OCI-LY7 (cell line): ENCODE measurements at regions not wholly inside any gene's neighbourhood (a gene's known extent, or its start where the extent isn't known, plus 50 kb on each side); places are given as distances from the start of the nearest gene placed in this dataset.

Source experiments
- BruUV-seq: library from RNA; stranded (reverse); fragments of 400-500 nt; replicated peaks from 2 replicates; lab custom pipeline; 2021; lab: Mats Ljungman, UMichigan
- CTCF ChIA-PET: fragments of 300-600 bp; sonication (Branson Sonifier 250); formaldehyde crosslinking; loops from one replicate; lab custom pipeline; 2022; ENCODE audit warnings: antibody characterized with exemption; ENCODE audit not compliant: unreplicated experiment; lab: Charles Lee
- POLR2A ChIA-PET: fragments of 300-600 bp; sonication (Branson Sonifier 250); formaldehyde crosslinking; loops from one replicate; lab custom pipeline; 2022; ENCODE audit warnings: antibody characterized with exemption; lab: Charles Lee
- DNase-seq: peaks from one replicate; pipeline ENCODE4 v3.0.0-alpha.2; 2015; ENCODE audit warnings: low spot score
- H2AFZ ChIP-seq: fragments of 200-600 bp; sonication (generic), shearing (Covaris generic); 2 replicates; pipeline ENCODE4 v1.6.1; 2014; ENCODE audit warnings: mild to moderate bottlenecking, antibody characterized with exemption, low read length, moderate library complexity
- H3K27ac ChIP-seq: fragments of 200-600 bp; sonication (generic); 2 replicates; pipeline ENCODE4 v1.5.1; 2014; ENCODE audit warnings: mixed run types, low read depth, mild to moderate bottlenecking, moderate library complexity, low read length, inconsistent platforms; ENCODE audit not compliant: poor library complexity, severe bottlenecking
- H3K36me3 ChIP-seq: fragments of 200-600 bp; sonication (generic); 2 replicates; pipeline ENCODE4 v1.6.1; 2014; ENCODE audit warnings: mild to moderate bottlenecking, antibody characterized with exemption, low read length, moderate library complexity, mixed read lengths; ENCODE audit not compliant: insufficient read depth
- H3K4me1 ChIP-seq: fragments of 200-600 bp; sonication (generic); 2 replicates; pipeline ENCODE4 v1.5.1; 2014; ENCODE audit warnings: mild to moderate bottlenecking, low read length; ENCODE audit not compliant: insufficient read depth, poor library complexity, severe bottlenecking
- H3K4me2 ChIP-seq: fragments of 200-600 bp; sonication (generic); 2 replicates; pipeline ENCODE4 v1.6.1; 2014; ENCODE audit warnings: mild to moderate bottlenecking, low read length
- H3K4me3 ChIP-seq: fragments of 200-600 bp; sonication (generic); 2 replicates; pipeline ENCODE4 v1.5.1; 2014; ENCODE audit warnings: mild to moderate bottlenecking, low read depth, low read length; ENCODE audit not compliant: poor library complexity, severe bottlenecking
- H3K79me2 ChIP-seq: fragments of 200-600 bp; sonication (generic); 2 replicates; pipeline ENCODE4 v1.6.1; 2016; ENCODE audit warnings: low read depth, mild to moderate bottlenecking, low read length, moderate library complexity, mixed read lengths; ENCODE audit not compliant: insufficient read depth
- H3K9me2 ChIP-seq: fragments of 200-600 bp; sonication (generic); 2 replicates; pipeline ENCODE4 v1.6.1; 2016; ENCODE audit warnings: mild to moderate bottlenecking, low read length, mixed read lengths; ENCODE audit not compliant: insufficient read depth
- H3K9me3 ChIP-seq: fragments of 200-600 bp; sonication (generic); 2 replicates; pipeline ENCODE4 v1.6.1; 2014; ENCODE audit warnings: mild to moderate bottlenecking, mixed run types, low read length, mixed read lengths
- H4K20me1 ChIP-seq: fragments of 200-600 bp; sonication (generic); 2 replicates; pipeline ENCODE4 v1.6.1; 2014; ENCODE audit warnings: mild to moderate bottlenecking, antibody characterized with exemption, low read length, moderate library complexity, mixed read lengths; ENCODE audit not compliant: insufficient read depth
- CTCF ChIP-seq: fragments of 200-600 bp; sonication (generic); conservative IDR thresholded peaks from 2 replicates; pipeline ENCODE4 v1.5.1; 2014; ENCODE audit warnings: mild to moderate bottlenecking, antibody characterized with exemption, low read length, moderate library complexity, mixed read lengths
- EZH2phosphoT487 ChIP-seq: fragments of 200-600 bp; sonication (generic); IDR thresholded peaks from 2 replicates; pipeline ENCODE4 v1.6.1; 2018; ENCODE audit warnings: low read depth, borderline replicate concordance, mild to moderate bottlenecking, mixed run types, antibody characterized with exemption, low read length, moderate library complexity, mixed read lengths
- intact Hi-C: fragments of 100-400 bp; cut with micrococcal nuclease; formaldehyde crosslinking; loops from one replicate; pipeline ENCODE4 v1.10.0; 2022; ENCODE audit not compliant: unreplicated experiment

- Histone ChIP-seq H3K4me2 (no peak overlapping the region), H4K20me1 (no peaks in the 10 kb centered on the region), H3K9me3 (no peaks in the 10 kb centered on the region), H3K27ac (no peak overlapping the region), H3K4me3 (no peak overlapping the region), H3K4me1 (no peaks in the 10 kb centered on the region), H3K36me3 (no peaks in the 10 kb centered on the region), H3K9me2 (no peaks in the 10 kb centered on the region), H2AFZ (no peak overlapping the region), H3K79me2 (no peaks in the 10 kb centered on the region)
- no peak for TF ChIP-seq EZH2phosphoT487
- TF ChIP-seq CTCF, result no peak
- intact Hi-C loops, result no loop called here
- BruUV-seq, result no TSS peak
- ChIA-PET CTCF (no interaction called here), POLR2A (interaction anchor here (0.7 kb wide), 2 partner anchors 459 to 1254 kb away, joined by 5 to 10 read pairs; no protein-coding TSS in a partner anchor)
- DNase-seq, result no peak
Measured at GRCh38 chr6:21511891-21512550, 81.5 kb upstream of the SOX4 start.

- POLR2A ChIA-PET, result interaction anchor here (0.5 to 0.7 kb wide), 3 partner anchors 18 to 457 kb away, joined by 3 to 5 read pairs (median 3); no protein-coding TSS in a partner anchor
- no peaks in the 10 kb centered on the region for H3K4me1 ChIP-seq
- H3K9me2 ChIP-seq, result no peaks in the 10 kb centered on the region
- TF ChIP-seq CTCF (no peak), EZH2phosphoT487 (no peak)
- no peak for DNase-seq
- intact Hi-C loops, result no loop called here
- H3K4me3 ChIP-seq, result no peak overlapping the region
- H4K20me1 ChIP-seq, result no peaks in the 10 kb centered on the region
- no peaks in the 10 kb centered on the region for H3K79me2 ChIP-seq
- no peak overlapping the region for H3K4me2 ChIP-seq
- H3K36me3 ChIP-seq, result no peaks in the 10 kb centered on the region
- CTCF ChIA-PET, result no interaction called here
- no TSS peak for BruUV-seq
- no peaks in the 10 kb centered on the region for H3K9me3 ChIP-seq
- no peak overlapping the region for H3K27ac ChIP-seq
- no peak overlapping the region for H2AFZ ChIP-seq
Measured at GRCh38 chr6:21514288-21514687, 79.3 kb upstream of the SOX4 start.

GRCh38 chr6:21518317-21518716 lies 75.2 kb upstream of the SOX4 start:
- intact Hi-C loops, result no loop called here

More at GRCh38 chr6:21518317-21518716, 75.2 kb upstream of the SOX4 start:
- CTCF ChIA-PET, result no interaction called here
- Histone ChIP-seq H3K4me3 (no peak overlapping the region), H3K79me2 (no peaks in the 10 kb centered on the region), H4K20me1 (no peaks in the 10 kb centered on the region), H2AFZ (no peak overlapping the region), H3K4me1 (no peaks in the 10 kb centered on the region), H3K4me2 (no peak overlapping the region), H3K27ac (no peak overlapping the region), H3K9me3 (no peaks in the 10 kb centered on the region), H3K36me3 (no peaks in the 10 kb centered on the region), H3K9me2 (no peaks in the 10 kb centered on the region)
- BruUV-seq, result no TSS peak
- no peak for TF ChIP-seq EZH2phosphoT487
- no peak for TF ChIP-seq CTCF
- no peak for DNase-seq
- POLR2A ChIA-PET, result interaction anchor here (0.6 kb wide), 1 partner anchor 815 kb away, joined by 5 read pairs; no protein-coding TSS in a partner anchor
